ENCODE measurements at regions not wholly inside any gene's neighbourhood (a gene's known extent, or its start where the extent isn't known, plus 50 kb on each side); places are given as distances from the start of the nearest gene placed in this dataset.
A peak's percentile ranks its signal among the peaks of the same experiment; 100 is the strongest.

DNA sequence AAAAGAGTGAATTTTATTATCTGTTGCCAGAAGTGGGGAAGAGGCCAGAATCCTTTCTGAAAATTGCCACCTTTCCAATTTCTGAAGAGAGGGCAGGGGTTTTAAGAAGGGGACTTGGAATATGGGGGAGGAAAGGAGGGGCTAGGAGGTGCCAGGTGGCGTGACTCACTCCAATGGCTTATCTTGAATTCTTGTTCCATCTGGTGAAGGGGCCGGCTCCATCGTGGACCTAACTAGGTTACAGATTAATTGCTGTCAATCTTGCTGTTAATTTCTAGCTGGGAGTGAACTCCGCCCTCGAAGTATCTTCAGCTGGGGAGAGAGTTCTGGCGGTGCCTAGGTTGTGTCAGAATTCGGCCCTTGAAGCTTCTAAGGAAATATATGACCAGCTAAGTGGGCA, 138.7 kb downstream of the YTHDC2 start:
- WGBS, 3 donors: 43 to 56% (median 54%) methylated on average over 7 of the region's 7 CpGs
- Histone ChIP-seq H3K4me1 (ENCODE audit: control insufficient read depth in 3 of 3, insufficient read depth in 2 of 3, low read depth in 1 of 3, low read length in 2 of 3) (no peaks in the 10 kb centered on the region), H3K4me3 (ENCODE audit: low read depth in 1 of 3, low read length in 3 of 3) (no peak overlapping the region), H3K27me3 (ENCODE audit: control insufficient read depth in 3 of 3, insufficient read depth in 3 of 3, low read length in 3 of 3) (no peaks in the 10 kb centered on the region), H3K9me3 (ENCODE audit: control insufficient read depth in 2 of 2, insufficient read depth in 1 of 2, low read depth in 1 of 2, low read length in 1 of 2) (no peaks in the 10 kb centered on the region), H3K27ac (ENCODE audit: low read depth in 1 of 3, low read length in 2 of 3) (no peak overlapping the region), H3K36me3 (ENCODE audit: control insufficient read depth in 3 of 3, insufficient read depth in 2 of 3, low read depth in 1 of 3, low read length in 3 of 3) (no peaks in the 10 kb centered on the region)
- DNase-seq (no peak), FAIRE-seq (no peak)

GRCh38 chr5:113654828-113655227, 141.3 kb downstream of the YTHDC2 start:
- Histone ChIP-seq H3K27ac (ENCODE audit: low read depth in 1 of 3, low read length in 2 of 3) (no peak overlapping the region), H3K9me3 (ENCODE audit: control insufficient read depth in 2 of 2, insufficient read depth in 1 of 2, low read depth in 1 of 2, low read length in 1 of 2) (no peaks in the 10 kb centered on the region), H3K4me1 (ENCODE audit: control insufficient read depth in 3 of 3, insufficient read depth in 2 of 3, low read depth in 1 of 3, low read length in 2 of 3) (no peaks in the 10 kb centered on the region), H3K4me3 (ENCODE audit: low read depth in 1 of 3, low read length in 3 of 3) (no peak overlapping the region), H3K27me3 (ENCODE audit: control insufficient read depth in 3 of 3, insufficient read depth in 3 of 3, low read length in 3 of 3) (no peaks in the 10 kb centered on the region), H3K36me3 (ENCODE audit: control insufficient read depth in 3 of 3, insufficient read depth in 2 of 3, low read depth in 1 of 3, low read length in 3 of 3) (no peaks in the 10 kb centered on the region)
- DNase-seq: no peak
- 70 to 78% (median 75%) methylated on average over 3 of the region's 3 CpGs for WGBS, 3 donors
- FAIRE-seq: no peak

GRCh38 chr5:113660206-113660605, 146.7 kb downstream of the YTHDC2 start:
- DNase-seq: no peak
- Histone ChIP-seq H3K9me3 (ENCODE audit: control insufficient read depth in 2 of 2, insufficient read depth in 1 of 2, low read depth in 1 of 2, low read length in 1 of 2) (no peaks in the 10 kb centered on the region), H3K4me1 (ENCODE audit: control insufficient read depth in 3 of 3, insufficient read depth in 2 of 3, low read depth in 1 of 3, low read length in 2 of 3) (no peaks in the 10 kb centered on the region), H3K36me3 (ENCODE audit: control insufficient read depth in 3 of 3, insufficient read depth in 2 of 3, low read depth in 1 of 3, low read length in 3 of 3) (no peaks in the 10 kb centered on the region), H3K4me3 (ENCODE audit: low read depth in 1 of 3, low read length in 3 of 3) (no peak overlapping the region), H3K27ac (ENCODE audit: low read depth in 1 of 3, low read length in 2 of 3) (no peak overlapping the region), H3K27me3 (ENCODE audit: control insufficient read depth in 3 of 3, insufficient read depth in 3 of 3, low read length in 3 of 3) (no peaks in the 10 kb centered on the region)
- FAIRE-seq: no peak
- 54 to 64% (median 57%) methylated on average over 3 of the region's 3 CpGs for WGBS, 3 donors

DNA sequence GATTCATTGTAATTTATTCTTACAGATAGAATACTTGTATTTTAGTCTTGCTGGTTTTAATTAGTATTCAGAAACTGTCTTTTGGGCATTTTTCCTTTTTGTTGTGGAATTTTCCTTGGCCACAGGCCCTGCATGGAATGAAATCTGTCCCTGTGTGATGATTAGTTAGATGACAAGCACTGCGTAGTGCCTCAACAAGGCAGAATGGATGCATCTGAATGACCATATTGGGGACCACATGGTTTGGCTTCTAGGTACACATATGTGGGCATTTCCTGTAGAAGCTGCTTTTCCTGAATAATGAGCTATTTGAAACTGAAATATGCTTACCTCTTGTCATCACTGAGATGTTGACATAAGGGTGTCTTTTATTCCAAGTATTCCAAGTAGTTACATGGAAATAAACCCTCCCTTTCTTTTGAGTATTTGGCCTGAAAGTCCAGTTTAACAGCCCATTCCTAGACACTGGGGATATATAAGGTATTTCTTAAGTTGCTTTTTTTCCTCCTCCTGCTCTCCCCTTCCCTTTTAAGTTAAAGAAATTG, 147.3 kb downstream of the YTHDC2 start:
- H3K4me1 ChIP-seq (ENCODE audit: control insufficient read depth in 3 of 3, insufficient read depth in 2 of 3, low read depth in 1 of 3, low read length in 2 of 3): no peaks in the 10 kb centered on the region
- no peaks in the 10 kb centered on the region for H3K9me3 ChIP-seq (ENCODE audit: control insufficient read depth in 2 of 2, insufficient read depth in 1 of 2, low read depth in 1 of 2, low read length in 1 of 2)
- H3K4me3 ChIP-seq (ENCODE audit: low read depth in 1 of 3, low read length in 3 of 3): no peak overlapping the region
- no peaks in the 10 kb centered on the region for H3K36me3 ChIP-seq (ENCODE audit: control insufficient read depth in 3 of 3, insufficient read depth in 2 of 3, low read depth in 1 of 3, low read length in 3 of 3)
- no peak overlapping the region for H3K27ac ChIP-seq (ENCODE audit: low read depth in 1 of 3, low read length in 2 of 3)
- DNase-seq (no peak), FAIRE-seq (no peak)
- H3K27me3 ChIP-seq (ENCODE audit: control insufficient read depth in 3 of 3, insufficient read depth in 3 of 3, low read length in 3 of 3): no peaks in the 10 kb centered on the region
- WGBS, 3 donors: 71 to 87% (median 83%) methylated on average over 1 of the region's 1 CpG

- Histone ChIP-seq H3K36me3 (ENCODE audit: control insufficient read depth in 3 of 3, insufficient read depth in 2 of 3, low read depth in 1 of 3, low read length in 3 of 3) (no peaks in the 10 kb centered on the region), H3K9me3 (ENCODE audit: control insufficient read depth in 2 of 2, insufficient read depth in 1 of 2, low read depth in 1 of 2, low read length in 1 of 2) (no peaks in the 10 kb centered on the region), H3K27me3 (ENCODE audit: control insufficient read depth in 3 of 3, insufficient read depth in 3 of 3, low read length in 3 of 3) (no peaks in the 10 kb centered on the region), H3K4me1 (ENCODE audit: control insufficient read depth in 3 of 3, insufficient read depth in 2 of 3, low read depth in 1 of 3, low read length in 2 of 3) (no peaks in the 10 kb centered on the region), H3K4me3 (ENCODE audit: low read depth in 1 of 3, low read length in 3 of 3) (no peak overlapping the region), H3K27ac (ENCODE audit: low read depth in 1 of 3, low read length in 2 of 3) (no peak overlapping the region)
- DNase-seq (peak; percentile 3 to 15), FAIRE-seq (no peak)
- 56 to 77% (median 69%) methylated on average over 7 of the region's 7 CpGs for WGBS, 3 donors
Observed at GRCh38 chr5:113663879-113664541, 150.5 kb downstream of the YTHDC2 start.

- Histone ChIP-seq H3K9me3 (ENCODE audit: control insufficient read depth in 2 of 2, insufficient read depth in 1 of 2, low read depth in 1 of 2, low read length in 1 of 2) (peaks cover 0 to 8% of the 10 kb centered on the region in 2 donors), H3K4me3 (ENCODE audit: low read depth in 1 of 3, low read length in 3 of 3) (no peak overlapping the region), H3K36me3 (ENCODE audit: control insufficient read depth in 3 of 3, insufficient read depth in 2 of 3, low read depth in 1 of 3, low read length in 3 of 3) (no peaks in the 10 kb centered on the region), H3K27me3 (ENCODE audit: control insufficient read depth in 3 of 3, insufficient read depth in 3 of 3, low read length in 3 of 3) (no peaks in the 10 kb centered on the region), H3K4me1 (ENCODE audit: control insufficient read depth in 3 of 3, insufficient read depth in 2 of 3, low read depth in 1 of 3, low read length in 2 of 3) (no peaks in the 10 kb centered on the region), H3K27ac (ENCODE audit: low read depth in 1 of 3, low read length in 2 of 3) (no peak overlapping the region)
- FAIRE-seq (no peak), DNase-seq (no peak)
- 43 to 60% (median 46%) methylated on average over 3 of the region's 3 CpGs for WGBS, 3 donors
Observed at GRCh38 chr5:113673041-113673440, 159.5 kb downstream of the YTHDC2 start.

DNA sequence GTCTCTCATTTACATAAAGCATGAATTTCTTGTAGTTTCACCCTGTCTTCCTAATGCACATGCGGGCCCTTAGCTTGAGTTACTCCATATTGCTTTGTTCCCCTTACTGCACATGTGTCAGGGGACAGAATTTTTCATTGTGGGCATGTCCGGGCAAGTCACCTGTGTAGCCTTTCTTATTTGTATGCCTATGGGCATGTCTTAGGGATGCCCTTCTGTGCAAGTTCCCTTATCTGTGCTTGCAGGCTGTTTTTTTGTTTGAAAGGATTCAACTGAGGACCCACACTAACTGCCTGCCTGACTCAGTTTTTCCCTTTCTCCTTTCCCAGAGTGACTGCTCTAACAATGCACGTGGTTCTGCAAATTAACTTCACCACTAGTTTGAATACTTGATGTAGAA, 161.7 kb downstream of the YTHDC2 start:
- DNase-seq (no peak), FAIRE-seq (no peak)
- H3K4me3 ChIP-seq (ENCODE audit: low read depth in 1 of 3, low read length in 3 of 3): no peak overlapping the region
- no peak overlapping the region for H3K27ac ChIP-seq (ENCODE audit: low read depth in 1 of 3, low read length in 2 of 3)
- H3K36me3 ChIP-seq (ENCODE audit: control insufficient read depth in 3 of 3, insufficient read depth in 2 of 3, low read depth in 1 of 3, low read length in 3 of 3): no peaks in the 10 kb centered on the region
- no peaks in the 10 kb centered on the region for H3K27me3 ChIP-seq (ENCODE audit: control insufficient read depth in 3 of 3, insufficient read depth in 3 of 3, low read length in 3 of 3)
- no peaks in the 10 kb centered on the region for H3K4me1 ChIP-seq (ENCODE audit: control insufficient read depth in 3 of 3, insufficient read depth in 2 of 3, low read depth in 1 of 3, low read length in 2 of 3)
- H3K9me3 ChIP-seq (ENCODE audit: control insufficient read depth in 2 of 2, insufficient read depth in 1 of 2, low read depth in 1 of 2, low read length in 1 of 2): peaks cover 0 to 8% of the 10 kb centered on the region in 2 donors
- 83 to 86% (median 85%) methylated on average over 3 of the region's 3 CpGs for WGBS, 3 donors

DNA sequence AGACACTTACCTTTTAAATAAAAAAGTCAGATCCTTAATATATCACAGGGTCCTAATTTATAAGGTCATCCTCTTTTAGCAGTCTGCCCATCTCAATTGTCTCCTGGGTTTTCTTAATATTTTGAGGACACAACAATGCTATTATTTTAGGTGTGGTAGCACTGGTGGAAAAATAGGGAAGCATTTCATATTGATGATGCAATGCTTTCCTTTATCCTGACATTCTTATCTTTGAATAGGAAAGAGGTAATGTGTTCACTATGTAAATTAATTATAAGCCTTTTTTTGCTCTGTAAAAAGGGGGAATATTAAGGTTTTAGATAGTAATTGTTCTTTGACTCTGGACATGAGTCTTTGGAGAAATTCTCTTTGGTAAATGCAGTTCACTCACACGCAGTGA, 164.7 kb downstream of the YTHDC2 start:
- Histone ChIP-seq H3K9me3 (ENCODE audit: control insufficient read depth in 2 of 2, insufficient read depth in 1 of 2, low read depth in 1 of 2, low read length in 1 of 2) (peaks cover 0 to 8% of the 10 kb centered on the region in 2 donors), H3K4me3 (ENCODE audit: low read depth in 1 of 3, low read length in 3 of 3) (no peak overlapping the region), H3K27ac (ENCODE audit: low read depth in 1 of 3, low read length in 2 of 3) (no peak overlapping the region), H3K4me1 (ENCODE audit: control insufficient read depth in 3 of 3, insufficient read depth in 2 of 3, low read depth in 1 of 3, low read length in 2 of 3) (no peaks in the 10 kb centered on the region), H3K27me3 (ENCODE audit: control insufficient read depth in 3 of 3, insufficient read depth in 3 of 3, low read length in 3 of 3) (no peaks in the 10 kb centered on the region), H3K36me3 (ENCODE audit: control insufficient read depth in 3 of 3, insufficient read depth in 2 of 3, low read depth in 1 of 3, low read length in 3 of 3) (no peaks in the 10 kb centered on the region)
- 15 to 38% (median 23%) methylated on average over 1 of the region's 1 CpG for WGBS, 3 donors
- FAIRE-seq: no peak
- DNase-seq: no peak
